Stimulated activated CD4-positive, alpha-beta T cell treated with anti-CD3 and anti-CD28 coated beads, Interleukin-1b, Interleukin-23, amount 100 ng/mL, for 48 hours (primary cell): ENCODE measurements at regions not wholly inside any gene's neighbourhood (a gene's known extent, or its start where the extent isn't known, plus 50 kb on each side); places are given as distances from the start of the nearest gene placed in this dataset.
"Not testable (repeated sequence)": the region's sequence is repeated elsewhere in the genome, so short reads cannot be mapped to it uniquely, and the experiment has no call there.

ENCODE experiments used
- DNase-seq: peaks from one replicate; pipeline ENCODE4 v3.0.0-alpha.2; 2020

- DNase-seq: no peak
Observed at GRCh38 chr4:170682558-170683294, 593.0 kb upstream of the AADAT start.

DNA sequence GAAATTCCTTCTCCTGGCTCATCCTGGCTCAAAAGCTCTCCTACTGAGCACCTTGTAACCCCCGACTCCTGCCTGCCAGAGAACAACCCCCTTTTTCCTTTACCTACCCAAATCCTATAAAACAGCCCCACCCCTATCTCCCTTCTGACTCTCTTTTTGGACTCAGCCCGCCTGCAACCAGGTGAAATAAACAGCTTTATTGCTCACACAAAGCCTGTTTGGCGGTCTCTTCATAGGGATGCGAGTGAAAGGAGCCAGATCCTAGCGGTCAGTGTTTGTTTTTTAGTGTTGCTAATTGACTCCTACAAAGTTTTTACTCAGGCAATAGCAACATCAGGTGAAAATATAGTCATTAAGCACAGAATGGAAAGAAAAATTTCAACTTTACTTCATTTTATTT is 592.3 kb upstream of the AADAT start:
- DNase-seq: not testable (repeated sequence)

DNA sequence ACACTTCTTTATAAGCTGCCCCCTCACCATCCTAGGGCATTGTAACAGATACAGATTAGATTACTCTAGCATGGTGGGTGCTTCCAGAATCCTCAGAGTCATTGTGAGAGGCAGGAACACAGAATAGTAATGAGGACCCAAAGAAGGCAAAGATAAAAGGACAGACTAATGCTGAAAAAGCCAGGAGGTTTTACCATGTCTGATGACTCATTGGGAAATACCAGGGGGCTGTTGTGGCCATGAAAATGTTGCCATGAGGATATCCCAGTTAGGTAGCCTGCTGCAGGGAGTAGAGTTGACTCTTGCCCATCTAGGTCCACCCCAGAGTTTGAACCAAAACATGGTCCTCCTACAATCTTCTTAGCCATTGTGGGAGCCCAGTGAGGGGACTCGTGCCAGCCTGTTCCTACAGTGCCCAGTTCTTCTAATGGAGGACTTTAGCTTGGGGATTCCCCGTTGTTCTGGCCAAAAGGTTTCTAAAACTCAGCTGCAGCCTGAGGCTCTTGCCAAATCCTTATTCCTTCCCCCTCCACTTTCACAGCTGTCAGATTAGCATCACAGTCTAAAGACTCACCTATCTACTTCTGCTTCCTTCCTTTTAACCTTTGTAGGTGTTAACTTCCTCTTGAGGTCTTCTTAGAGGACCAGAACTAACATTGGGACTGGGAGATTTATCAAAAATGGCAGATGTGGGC is 586.0 kb upstream of the AADAT start:
- no peak for DNase-seq

DNA sequence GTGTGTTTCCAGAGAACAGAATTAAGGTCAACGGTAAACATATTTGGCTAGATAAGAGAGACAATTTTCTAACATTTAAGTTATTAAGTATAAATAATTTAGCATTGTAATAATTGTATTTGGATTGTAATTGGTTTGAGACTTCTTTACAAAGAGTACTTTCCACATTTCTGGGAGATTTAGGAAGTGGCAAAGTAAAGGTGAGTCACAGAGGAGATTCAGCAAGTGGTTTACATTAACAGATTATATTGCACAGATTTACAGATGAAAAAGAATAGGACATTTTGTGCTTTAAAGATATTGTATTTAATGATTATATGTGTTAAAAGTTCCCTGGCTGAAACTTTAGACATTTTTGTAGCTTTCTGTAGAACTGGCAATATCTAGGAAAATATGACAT is 584.4 kb upstream of the AADAT start:
- no peak for DNase-seq

DNA sequence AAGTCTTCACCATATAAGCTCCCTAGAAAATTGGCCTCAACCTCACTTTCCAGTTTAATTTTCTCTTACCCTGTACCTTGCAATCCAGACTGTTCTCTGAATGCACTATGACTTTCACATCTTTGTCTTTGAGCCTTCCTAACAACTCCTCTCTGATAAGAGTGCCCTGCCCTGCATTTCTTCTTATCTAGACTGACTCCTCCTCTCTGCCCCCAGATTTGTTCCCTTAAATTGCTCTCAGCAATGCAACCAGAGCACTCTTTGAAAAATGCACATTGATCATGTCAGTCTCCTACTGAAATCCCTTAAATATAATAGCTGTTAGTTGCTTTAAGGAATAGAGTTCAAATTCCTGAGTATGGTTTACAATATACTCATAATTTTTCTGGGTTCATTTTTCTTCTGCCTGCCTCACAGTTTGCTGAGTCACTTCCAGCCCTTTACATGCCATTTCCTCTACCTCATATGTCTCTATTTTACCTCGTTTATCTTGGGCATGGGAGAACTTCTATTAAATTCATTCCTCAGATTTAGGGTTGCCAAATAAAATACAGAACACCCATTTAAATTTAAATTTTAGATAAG is 582.7 kb upstream of the AADAT start:
- no peak for DNase-seq

DNA sequence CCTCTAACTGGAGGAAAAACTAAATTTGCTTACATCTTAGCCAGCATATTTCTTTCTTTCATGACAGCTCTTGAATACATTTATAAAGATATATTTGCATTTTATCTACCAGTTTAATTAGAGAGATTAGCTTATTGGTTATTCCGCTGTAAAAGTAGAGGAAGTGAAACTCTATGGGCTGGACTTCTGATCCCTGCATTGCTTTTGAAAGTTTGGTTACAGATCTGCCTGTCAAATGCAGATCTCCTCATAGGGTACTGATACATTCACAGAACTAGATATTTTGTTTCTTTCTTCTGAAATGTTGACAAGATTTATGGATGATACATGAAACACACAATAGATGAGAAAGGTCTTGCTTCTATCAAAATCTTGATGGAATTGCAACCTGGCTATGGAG is 581.4 kb upstream of the AADAT start:
- DNase-seq: no peak

- no peak for DNase-seq
Observed at GRCh38 chr4:170667814-170668213, 578.1 kb upstream of the AADAT start.

GRCh38 chr4:170666909-170667308 is 577.2 kb upstream of the AADAT start:
- DNase-seq: no peak

DNA sequence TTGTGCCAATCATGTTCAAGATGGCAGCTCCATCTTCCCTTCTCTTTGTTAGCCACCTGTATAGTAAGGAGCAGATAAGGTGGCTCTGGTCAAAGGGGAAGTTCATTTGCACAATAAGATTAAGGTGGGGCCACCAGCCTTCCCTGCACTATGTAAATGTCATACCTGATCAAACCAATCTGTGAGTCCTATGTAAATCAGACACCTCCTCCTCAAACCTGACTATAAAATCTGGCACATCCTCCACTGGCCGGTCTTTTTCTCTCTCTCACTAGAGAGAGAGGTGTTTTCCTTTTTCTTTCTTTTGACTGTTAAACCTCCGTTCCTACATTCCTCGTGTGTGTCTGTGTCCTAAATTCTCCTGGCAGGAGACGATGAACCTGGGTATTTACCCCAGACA is 572.5 kb upstream of the AADAT start:
- DNase-seq: no peak

DNA sequence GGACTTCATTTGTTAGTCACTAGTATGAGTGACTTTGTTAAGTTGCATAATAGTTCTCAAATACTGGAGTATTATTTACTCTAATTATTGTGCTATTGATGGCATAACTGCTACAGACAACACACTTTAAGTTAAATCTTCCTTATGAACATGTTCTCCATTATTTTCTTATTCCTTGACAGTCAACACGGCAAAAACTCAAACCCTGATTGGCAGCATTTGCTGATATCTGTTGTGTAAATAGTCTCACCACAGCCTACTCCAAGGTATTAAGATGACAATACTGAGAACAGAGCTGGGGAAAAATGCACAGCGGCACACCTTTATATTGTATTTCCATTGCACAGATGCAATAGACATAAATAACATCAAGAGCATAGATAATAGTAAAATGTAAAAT is 568.0 kb upstream of the AADAT start:
- no peak for DNase-seq

DNA sequence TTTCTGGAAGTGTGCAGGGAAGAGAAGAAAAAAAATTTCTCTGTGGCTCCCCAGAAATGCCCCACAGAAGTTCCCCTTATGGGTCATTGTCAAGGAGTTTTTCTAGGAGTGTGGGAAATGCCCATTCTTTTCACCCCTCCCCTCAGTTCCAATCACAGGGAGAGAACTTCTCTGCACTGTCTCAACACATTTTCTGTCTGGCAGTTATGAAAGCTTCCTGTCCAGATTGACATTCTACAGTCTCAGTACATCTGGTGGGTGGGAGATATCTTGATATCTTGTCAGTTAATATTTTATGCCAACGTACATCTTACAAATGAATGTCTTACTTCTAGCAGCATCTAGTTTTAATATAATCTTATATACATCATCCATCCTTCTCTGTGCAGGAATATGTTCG is 566.8 kb upstream of the AADAT start:
- DNase-seq: no peak

DNA sequence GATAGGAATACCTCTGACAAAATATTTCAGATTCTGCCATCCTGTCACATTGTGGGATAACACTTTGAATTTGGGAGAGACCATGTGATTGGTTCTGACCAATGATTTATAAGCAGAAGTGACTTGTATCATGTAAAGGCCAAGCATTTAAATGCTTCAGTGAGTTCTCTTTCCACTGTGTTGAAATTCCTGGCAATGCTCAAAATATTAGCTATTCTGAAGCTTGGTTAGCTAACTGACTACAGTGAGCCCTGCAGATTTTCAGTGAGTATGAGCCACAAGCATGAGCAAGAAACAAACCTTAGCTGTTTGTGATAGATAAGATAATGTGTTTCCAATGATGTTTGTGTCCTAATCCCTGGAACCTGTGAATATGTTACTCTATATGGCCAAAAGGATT is 562.8 kb upstream of the AADAT start:
- DNase-seq: no peak

GRCh38 chr4:170651786-170652185 is 562.0 kb upstream of the AADAT start:
- DNase-seq: no peak

DNA sequence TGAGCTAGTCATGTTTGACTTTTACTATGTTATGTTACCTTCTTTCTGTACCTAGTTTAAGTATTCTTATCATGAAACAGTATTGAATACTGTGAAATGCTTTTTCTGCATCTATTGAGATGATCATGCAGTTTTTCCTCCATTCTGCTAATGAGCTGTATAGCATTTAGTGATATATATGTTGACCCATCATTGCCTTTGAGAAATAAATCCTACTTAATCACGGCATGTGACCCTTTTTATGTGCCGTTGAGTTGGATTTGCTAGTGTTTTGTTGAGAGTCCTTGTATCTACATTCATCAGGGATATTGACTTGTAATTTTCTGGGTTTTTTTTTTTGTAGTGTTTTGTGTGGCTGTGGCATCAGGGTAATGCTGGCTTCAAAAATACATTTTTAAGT is 537.7 kb upstream of the AADAT start:
- no peak for DNase-seq

DNA sequence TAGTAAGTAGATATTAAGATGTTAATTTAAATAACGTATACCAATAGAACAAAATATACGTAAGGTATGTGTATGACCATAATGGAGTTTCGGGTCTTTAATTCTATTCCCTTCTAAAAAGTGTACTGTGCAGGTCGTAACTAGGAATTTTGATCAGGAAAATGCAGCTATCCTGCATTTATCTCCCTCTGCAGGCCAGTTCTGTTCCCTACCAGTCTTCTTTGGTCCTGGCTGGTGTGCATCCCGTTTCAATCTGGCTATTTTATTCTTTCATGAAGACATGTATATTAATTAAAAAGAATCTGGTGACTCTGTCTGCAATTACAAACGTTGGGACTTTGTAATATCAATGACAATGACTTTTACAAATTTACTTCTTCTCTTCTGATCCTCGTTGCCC is 534.1 kb upstream of the AADAT start:
- no peak for DNase-seq

- DNase-seq: no peak
Observed at GRCh38 chr4:170610434-170610833, 520.7 kb upstream of the AADAT start.

- no peak for DNase-seq
Observed at GRCh38 chr4:170599894-170600293, 510.1 kb upstream of the AADAT start.

- DNase-seq: no peak
Observed at GRCh38 chr4:170591076-170591475, 501.3 kb upstream of the AADAT start.

DNA sequence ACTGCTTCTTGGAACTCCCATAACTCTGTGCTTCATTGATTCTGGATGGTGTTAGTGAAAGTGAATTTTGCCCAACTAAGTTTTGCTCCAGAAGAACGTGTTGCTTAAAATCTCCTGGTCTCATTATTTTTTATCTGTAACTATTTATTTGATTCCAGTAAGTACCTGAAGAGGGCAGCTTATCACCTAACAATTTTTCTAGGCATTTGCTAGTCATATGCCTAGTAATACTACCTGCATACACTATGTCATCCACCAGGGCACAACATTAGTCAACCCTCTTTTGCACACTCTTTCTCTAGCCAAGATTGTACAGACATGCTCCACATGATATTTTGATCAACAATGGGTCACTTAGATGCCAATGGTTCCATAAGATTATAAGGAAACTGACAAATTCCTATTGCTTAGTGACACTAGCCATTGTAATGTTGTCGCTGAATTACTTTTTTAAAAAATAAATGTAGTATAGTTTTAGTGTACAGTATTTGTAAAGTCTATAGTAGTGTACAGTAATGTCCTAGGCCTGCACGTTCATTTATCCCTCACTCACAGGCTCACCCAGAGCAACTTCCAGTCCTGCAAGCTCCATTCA is 499.9 kb upstream of the AADAT start:
- DNase-seq: no peak

- DNase-seq: no peak
Observed at GRCh38 chr4:170581969-170582368, 492.2 kb upstream of the AADAT start.

GRCh38 chr4:170581322-170581721 is 491.6 kb upstream of the AADAT start:
- no peak for DNase-seq

GRCh38 chr4:170580651-170581050 is 490.9 kb upstream of the AADAT start:
- DNase-seq: no peak

- DNase-seq: no peak
Observed at GRCh38 chr4:170538821-170539473, 449.2 kb upstream of the AADAT start.
